IMR-90 (cell line): ENCODE measurements at regions not wholly inside any gene's neighbourhood (a gene's known extent, or its start where the extent isn't known, plus 50 kb on each side); places are given as distances from the start of the nearest gene placed in this dataset.

Experiments used
- BHLHE40 ChIP-seq: fragments of 150-350 bp; IDR thresholded peaks from 2 replicates; pipeline ENCODE4 v1.6.1; 2016; ENCODE audit warnings: mild to moderate bottlenecking, low read depth, low read length
- CEBPB ChIP-seq: IDR thresholded peaks from 2 replicates; pipeline ENCODE4 v1.6.1; 2012; ENCODE audit warnings: low read depth, low read length, improper control_type of control experiment
- CTCF ChIP-seq: conservative IDR thresholded peaks from 2 replicates; pipeline ENCODE4 v1.5.1; 2012; ENCODE audit warnings: mild to moderate bottlenecking, low read depth, low read length, improper control_type of control experiment
- ELK1 ChIP-seq: fragments of 150-350 bp; IDR thresholded peaks from 2 replicates; pipeline ENCODE4 v1.6.1; 2016; ENCODE audit warnings: low read depth, mild to moderate bottlenecking, low read length, moderate library complexity, borderline replicate concordance
- MAFK ChIP-seq: IDR thresholded peaks from 2 replicates; pipeline ENCODE4 v1.6.1; 2012; ENCODE audit warnings: low read depth, low read length, improper control_type of control experiment
- MAZ ChIP-seq: IDR thresholded peaks from 2 replicates; pipeline ENCODE4 v1.6.1; 2012; ENCODE audit warnings: low read depth, mild to moderate bottlenecking, low read length, improper control_type of control experiment, moderate library complexity, borderline replicate concordance
- MXI1 ChIP-seq: IDR thresholded peaks from 2 replicates; pipeline ENCODE4 v1.6.1; 2012; ENCODE audit warnings: low read depth, mild to moderate bottlenecking, low read length, moderate library complexity, borderline replicate concordance
- POLR2A ChIP-seq: IDR thresholded peaks from 2 replicates; pipeline ENCODE4 v1.6.1; 2012; ENCODE audit warnings: mild to moderate bottlenecking, low read depth, low read length
- RAD21 ChIP-seq: IDR thresholded peaks from 2 replicates; pipeline ENCODE4 v1.6.1; 2012; ENCODE audit warnings: low read length, improper control_type of control experiment
- RFX5 ChIP-seq: IDR thresholded peaks from 2 replicates; pipeline ENCODE4 v1.8.0; 2012; ENCODE audit warnings: low read depth, mild to moderate bottlenecking, low read length, moderate library complexity
- SMC3 ChIP-seq: fragments of 150-350 bp; IDR thresholded peaks from 2 replicates; pipeline ENCODE4 v1.6.1; 2016; ENCODE audit warnings: low read depth, mild to moderate bottlenecking, antibody characterized with exemption, low read length, moderate library complexity
- USF2 ChIP-seq: fragments of 150-350 bp; IDR thresholded peaks from 2 replicates; pipeline ENCODE4 v1.6.1; 2017; ENCODE audit warnings: mild to moderate bottlenecking, antibody characterized with exemption, low read length, low read depth

- no peak for TF ChIP-seq CTCF
- TF ChIP-seq MXI1: no peak
- no peak for TF ChIP-seq RAD21
- 0 out of 2 replicates have a peak, but pooled peaks have one; percentile 22 for TF ChIP-seq MAFK
- no peak for TF ChIP-seq MAZ
- TF ChIP-seq POLR2A: no peak
- no peak for TF ChIP-seq ELK1
- TF ChIP-seq SMC3: no peak
- no peak for TF ChIP-seq BHLHE40
- TF ChIP-seq USF2: no peak
- no peak for TF ChIP-seq CEBPB
- no peak for TF ChIP-seq RFX5
Observed at GRCh38 chrX:20511792-20512191, 245.1 kb upstream of the RPS6KA3 start.
